Vagina (tissue), 2 donors: ENCODE measurements at regions not wholly inside any gene's neighbourhood (a gene's known extent, or its start where the extent isn't known, plus 50 kb on each side); places are given as distances from the start of the nearest gene placed in this dataset.
"Not testable (repeated sequence)": the region's sequence is repeated elsewhere in the genome, so short reads cannot be mapped to it uniquely, and the experiment has no call there.

Experiments used
- POLR2A ChIP-seq, 2 donors: fragments of 450-650 bp; IDR thresholded peaks; one replicate each; pipeline ENCODE4 v1.6.1; 2017; ENCODE audit warnings: antibody characterized with exemption in 2 of 2, mild to moderate bottlenecking in 2 of 2, moderate library complexity in 2 of 2
- POLR2AphosphoS5 ChIP-seq, 2 donors: sonication (generic); formaldehyde crosslinking; IDR thresholded peaks; one replicate each; pipeline ENCODE4 v1.9.0; 2017; ENCODE audit warnings: antibody characterized with exemption in 2 of 2, mild to moderate bottlenecking in 2 of 2, low read depth in 1 of 2; ENCODE audit not compliant: insufficient read depth in 1 of 2
- TF ChIP-seq, protein P1 (sequence below), 3 experiments: fragments of 450-650 bp in 2 of 3; fragments of 200-600 bp in 1 of 3; sonication (generic) in 1 of 3; IDR thresholded peaks; one replicate each; pipeline ENCODE4 v1.5.1; 2017 to 2019; ENCODE audit warnings: antibody characterized with exemption in 3 of 3, mild to moderate bottlenecking in 2 of 3, moderate library complexity in 2 of 3

DNA sequence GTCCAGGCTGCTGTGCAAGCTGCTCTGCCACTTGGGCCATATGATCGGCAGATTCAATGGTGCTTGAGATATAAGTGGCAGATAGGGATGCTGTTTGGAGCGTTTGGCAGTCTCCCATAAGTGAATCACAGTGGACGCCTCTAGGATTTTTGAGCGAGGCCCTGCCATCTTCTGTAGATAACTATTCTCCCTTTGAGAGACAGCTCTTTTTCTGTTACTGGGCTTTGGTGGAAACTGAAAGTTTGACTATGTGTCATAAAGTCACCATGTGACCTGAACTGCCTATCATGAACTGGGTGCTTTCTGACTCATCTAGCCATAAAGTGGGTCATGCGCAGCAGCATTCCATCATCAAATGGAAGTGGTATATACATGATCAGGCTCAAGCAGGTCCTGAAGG lies 412.5 kb upstream of the GRID2 start:
- TF ChIP-seq, protein P1, sequence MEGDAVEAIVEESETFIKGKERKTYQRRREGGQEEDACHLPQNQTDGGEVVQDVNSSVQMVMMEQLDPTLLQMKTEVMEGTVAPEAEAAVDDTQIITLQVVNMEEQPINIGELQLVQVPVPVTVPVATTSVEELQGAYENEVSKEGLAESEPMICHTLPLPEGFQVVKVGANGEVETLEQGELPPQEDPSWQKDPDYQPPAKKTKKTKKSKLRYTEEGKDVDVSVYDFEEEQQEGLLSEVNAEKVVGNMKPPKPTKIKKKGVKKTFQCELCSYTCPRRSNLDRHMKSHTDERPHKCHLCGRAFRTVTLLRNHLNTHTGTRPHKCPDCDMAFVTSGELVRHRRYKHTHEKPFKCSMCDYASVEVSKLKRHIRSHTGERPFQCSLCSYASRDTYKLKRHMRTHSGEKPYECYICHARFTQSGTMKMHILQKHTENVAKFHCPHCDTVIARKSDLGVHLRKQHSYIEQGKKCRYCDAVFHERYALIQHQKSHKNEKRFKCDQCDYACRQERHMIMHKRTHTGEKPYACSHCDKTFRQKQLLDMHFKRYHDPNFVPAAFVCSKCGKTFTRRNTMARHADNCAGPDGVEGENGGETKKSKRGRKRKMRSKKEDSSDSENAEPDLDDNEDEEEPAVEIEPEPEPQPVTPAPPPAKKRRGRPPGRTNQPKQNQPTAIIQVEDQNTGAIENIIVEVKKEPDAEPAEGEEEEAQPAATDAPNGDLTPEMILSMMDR (IDR thresholded peaks at IDR 0.05) = not testable (repeated sequence)
- not testable (repeated sequence) for TF ChIP-seq POLR2A (IDR thresholded peaks at IDR 0.05); POLR2AphosphoS5 (IDR thresholded peaks at IDR 0.05; ENCODE audit: insufficient read depth in 1 of 2, low read depth in 1 of 2)
